ENCODE measurements at regions not wholly inside any gene's neighbourhood (a gene's known extent, or its start where the extent isn't known, plus 50 kb on each side); places are given as distances from the start of the nearest gene placed in this dataset.

- Mint-ChIP-seq H3K9me3 (no peaks in the 10 kb centered on the region), H3K27me3 (ENCODE audit: low read depth) (no peaks in the 10 kb centered on the region), H3K4me3 (no peak overlapping the region), H3K27ac (no peak overlapping the region), H3K4me1 (peaks cover 5% of the 10 kb centered on the region), H3K36me3 (no peaks in the 10 kb centered on the region)
- ATAC-seq (no peak), DNase-seq (ENCODE audit: low spot score) (no peak)
- no peak for TF ChIP-seq GTF2I (CRISPR knock-in tag; conservative IDR thresholded peaks at IDR 0.05)
- TF ChIP-seq GRHL2 (CRISPR knock-in tag; IDR thresholded peaks at IDR 0.05; ENCODE audit: insufficient replicate concordance, severe bottlenecking) = no peak
- no peak for TF ChIP-seq USF2 (CRISPR knock-in tag; IDR thresholded peaks at IDR 0.05)
- no peak for TF ChIP-seq ERG (CRISPR knock-in tag; IDR thresholded peaks at IDR 0.05)
- TF ChIP-seq ZNF416 (CRISPR knock-in tag; IDR thresholded peaks at IDR 0.05) = no peak
- no peak for TF ChIP-seq TEAD1 (CRISPR knock-in tag; IDR thresholded peaks at IDR 0.05)
- no peak for TF ChIP-seq TEAD4 (CRISPR knock-in tag; IDR thresholded peaks at IDR 0.05)
- no peak for TF ChIP-seq CDX4 (CRISPR knock-in tag; IDR thresholded peaks at IDR 0.05; ENCODE audit: borderline replicate concordance)
- TF ChIP-seq RORB (CRISPR knock-in tag; IDR thresholded peaks at IDR 0.05) = no peak
- no peak for TF ChIP-seq ATF1 (CRISPR knock-in tag; IDR thresholded peaks at IDR 0.05)
- TF ChIP-seq AR (CRISPR knock-in tag; IDR thresholded peaks at IDR 0.05) = no peak
- TF ChIP-seq CBFB (CRISPR knock-in tag; IDR thresholded peaks at IDR 0.05; ENCODE audit: low read depth) = no peak
- TF ChIP-seq MAX (CRISPR knock-in tag; IDR thresholded peaks at IDR 0.05) = no peak
- no peak for TF ChIP-seq E2F1 (CRISPR knock-in tag; IDR thresholded peaks at IDR 0.05)
- no peak for TF ChIP-seq EMX1 (CRISPR knock-in tag; IDR thresholded peaks at IDR 0.05)
- TF ChIP-seq NR1H2 (CRISPR knock-in tag; IDR thresholded peaks at IDR 0.05) = no peak
- no peak for TF ChIP-seq ZBTB43 (CRISPR knock-in tag; IDR thresholded peaks at IDR 0.05)
- CTCF ChIA-PET = no interaction called here
- POLR2A ChIA-PET = no interaction called here
Measured at GRCh38 chr15:73001840-73002239, 50.4 kb upstream of the NEO1 start.

GRCh38 chr15:73000293-73000692 lies 52.0 kb upstream of the NEO1 start:
- H3K27me3 Mint-ChIP-seq (ENCODE audit: low read depth) = no peaks in the 10 kb centered on the region
- no peaks in the 10 kb centered on the region for H3K36me3 Mint-ChIP-seq
- H3K27ac Mint-ChIP-seq = no peak overlapping the region
- H3K4me1 Mint-ChIP-seq = peaks cover 5% of the 10 kb centered on the region
- POLR2A ChIA-PET = no interaction called here
- no peak overlapping the region for H3K4me3 Mint-ChIP-seq
- no peak for DNase-seq (ENCODE audit: low spot score)
- CTCF ChIA-PET = interaction anchor here (0.7 kb wide), 1 partner anchor 354 kb away, joined by 3 read pairs; no protein-coding TSS in a partner anchor
- TF ChIP-seq CBFB (CRISPR knock-in tag; IDR thresholded peaks at IDR 0.05; ENCODE audit: low read depth) (no peak), ZNF232 (CRISPR knock-in tag; IDR thresholded peaks at IDR 0.05) (no peak), SMAD4 (CRISPR knock-in tag; IDR thresholded peaks at IDR 0.05) (no peak), IRF2 (CRISPR knock-in tag; IDR thresholded peaks at IDR 0.05; ENCODE audit: borderline replicate concordance, low read depth) (no peak), E2F5 (CRISPR knock-in tag; IDR thresholded peaks at IDR 0.05) (no peak), NR1H2 (CRISPR knock-in tag; IDR thresholded peaks at IDR 0.05) (no peak), ZNF138 (CRISPR knock-in tag; conservative IDR thresholded peaks at IDR 0.05) (no peak), ZNF317 (CRISPR knock-in tag; IDR thresholded peaks at IDR 0.05; ENCODE audit: borderline replicate concordance, low read depth) (no peak)
- no peak for ATAC-seq
- no peaks in the 10 kb centered on the region for H3K9me3 Mint-ChIP-seq
